Fibroblast of pulmonary artery (primary cell): ENCODE measurements at regions not wholly inside any gene's neighbourhood (a gene's known extent, or its start where the extent isn't known, plus 50 kb on each side); places are given as distances from the start of the nearest gene placed in this dataset.

Experiments
- DNase-seq: peaks from one replicate; pipeline ENCODE4 v3.0.0-alpha.2; 2010; ENCODE audit warnings: low read depth
- H3K4me3 ChIP-seq: replicated peaks from 2 replicates; pipeline ENCODE4 v1.5.1; 2011; ENCODE audit warnings: low read depth, mild to moderate bottlenecking, control low read depth, low read length, moderate library complexity
- CTCF ChIP-seq: IDR thresholded peaks from 2 replicates; pipeline ENCODE4 v1.5.1; 2011; ENCODE audit warnings: mild to moderate bottlenecking, control low read depth, low read length, inconsistent platforms; ENCODE audit errors: missing control alignments

GRCh38 chr7:116083796-116084195, 53.2 kb upstream of the TFEC start:
- no peak for DNase-seq
- H3K4me3 ChIP-seq: no peak overlapping the region
- TF ChIP-seq CTCF: no peak

- H3K4me3 ChIP-seq: no peak overlapping the region
- no peak for DNase-seq
- no peak for TF ChIP-seq CTCF
Measured at GRCh38 chr7:116086547-116087045, 56.0 kb upstream of the TFEC start.

- no peak for DNase-seq
- TF ChIP-seq CTCF: no peak
- no peak overlapping the region for H3K4me3 ChIP-seq
Measured at GRCh38 chr7:116087291-116087690, 56.7 kb upstream of the TFEC start.

GRCh38 chr7:116087984-116088383, 57.4 kb upstream of the TFEC start:
- H3K4me3 ChIP-seq: no peak overlapping the region
- DNase-seq: no peak
- TF ChIP-seq CTCF: no peak

GRCh38 chr7:116089293-116089692, 58.7 kb upstream of the TFEC start:
- H3K4me3 ChIP-seq: no peak overlapping the region
- no peak for DNase-seq
- no peak for TF ChIP-seq CTCF

GRCh38 chr7:116093516-116094301, 63.1 kb upstream of the TFEC start:
- no peak for DNase-seq
- no peak for TF ChIP-seq CTCF
- no peak overlapping the region for H3K4me3 ChIP-seq

GRCh38 chr7:116095396-116095795, 64.8 kb upstream of the TFEC start:
- no peak for DNase-seq
- TF ChIP-seq CTCF: no peak
- no peak overlapping the region for H3K4me3 ChIP-seq
